ENCODE measurements at regions not wholly inside any gene's neighbourhood (a gene's known extent, or its start where the extent isn't known, plus 50 kb on each side); places are given as distances from the start of the nearest gene placed in this dataset.
"Not testable (repeated sequence)": the region's sequence is repeated elsewhere in the genome, so short reads cannot be mapped to it uniquely, and the experiment has no call there.

DNA sequence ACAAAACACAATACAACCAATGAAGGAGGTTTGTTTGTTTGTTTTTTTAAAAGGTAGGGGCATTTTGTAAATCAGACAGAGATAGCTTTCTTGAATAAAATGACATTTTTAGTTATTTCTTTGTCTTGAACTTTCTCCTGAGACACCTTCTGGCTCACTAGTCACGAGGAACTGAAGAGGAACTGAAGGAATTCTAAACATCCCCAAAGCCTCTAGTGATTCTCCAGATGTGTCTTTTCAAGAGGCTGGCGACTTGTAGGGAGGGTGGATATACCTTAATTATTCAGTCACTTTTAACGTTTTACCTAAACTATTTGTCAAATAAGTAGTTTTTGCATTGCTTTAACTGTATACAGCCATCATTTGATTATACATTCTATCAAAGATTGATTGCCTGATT, 211.2 kb upstream of the LRIG3 start:
- no peak for TF ChIP-seq Cebpa-rat (IDR thresholded peaks at IDR 0.05)
- no peaks in the 10 kb centered on the region for H3K4me1 ChIP-seq
- no peaks in the 10 kb centered on the region for H3K27me3 ChIP-seq
- no peak overlapping the region for H3K9ac ChIP-seq
- H3K4me2 ChIP-seq, result no peak overlapping the region
- H3K36me3 ChIP-seq, result no peaks in the 10 kb centered on the region
- no peaks in the 10 kb centered on the region for H4K20me1 ChIP-seq
- H3K27ac ChIP-seq, result no peak overlapping the region
- no peak overlapping the region for H3K4me3 ChIP-seq
- H3K9me3 ChIP-seq, result no peaks in the 10 kb centered on the region

GRCh38 chr12:59122784-59123183, 202.5 kb upstream of the LRIG3 start:
- no peak for TF ChIP-seq Cebpa-rat (IDR thresholded peaks at IDR 0.05)
- no peak overlapping the region for H3K9ac ChIP-seq
- H3K4me3 ChIP-seq, result no peak overlapping the region
- H3K4me1 ChIP-seq, result no peaks in the 10 kb centered on the region
- no peak overlapping the region for H3K4me2 ChIP-seq
- H3K27me3 ChIP-seq, result no peaks in the 10 kb centered on the region
- H3K9me3 ChIP-seq, result no peaks in the 10 kb centered on the region
- no peaks in the 10 kb centered on the region for H3K36me3 ChIP-seq
- H3K27ac ChIP-seq, result no peak overlapping the region
- no peaks in the 10 kb centered on the region for H4K20me1 ChIP-seq

DNA sequence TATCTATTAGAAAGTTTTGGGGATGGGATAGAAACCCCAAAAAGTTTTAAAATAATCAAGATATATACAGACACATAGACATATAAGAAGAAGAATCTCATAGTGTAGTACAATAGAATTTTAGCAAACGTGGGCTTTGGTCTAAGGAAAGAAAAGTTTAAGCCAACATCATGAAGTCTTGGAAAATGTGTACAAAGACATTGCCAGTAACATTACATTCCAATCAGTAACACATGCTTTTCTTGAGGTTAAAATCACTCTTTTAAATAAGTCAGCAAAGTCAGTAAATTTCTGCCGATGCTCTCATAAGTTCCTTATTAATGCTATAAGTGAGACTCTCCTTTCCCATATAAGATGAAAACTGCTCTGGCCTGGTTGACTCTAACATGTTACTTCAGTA, 201.1 kb upstream of the LRIG3 start:
- H4K20me1 ChIP-seq, result no peaks in the 10 kb centered on the region
- H3K4me3 ChIP-seq, result no peak overlapping the region
- no peaks in the 10 kb centered on the region for H3K9me3 ChIP-seq
- H3K4me2 ChIP-seq, result no peak overlapping the region
- H3K4me1 ChIP-seq, result no peaks in the 10 kb centered on the region
- no peaks in the 10 kb centered on the region for H3K27me3 ChIP-seq
- TF ChIP-seq Cebpa-rat (IDR thresholded peaks at IDR 0.05), result no peak
- no peak overlapping the region for H3K9ac ChIP-seq
- H3K36me3 ChIP-seq, result no peaks in the 10 kb centered on the region
- no peak overlapping the region for H3K27ac ChIP-seq

GRCh38 chr12:59119676-59120075, 199.4 kb upstream of the LRIG3 start:
- TF ChIP-seq Cebpa-rat (IDR thresholded peaks at IDR 0.05), result no peak

DNA sequence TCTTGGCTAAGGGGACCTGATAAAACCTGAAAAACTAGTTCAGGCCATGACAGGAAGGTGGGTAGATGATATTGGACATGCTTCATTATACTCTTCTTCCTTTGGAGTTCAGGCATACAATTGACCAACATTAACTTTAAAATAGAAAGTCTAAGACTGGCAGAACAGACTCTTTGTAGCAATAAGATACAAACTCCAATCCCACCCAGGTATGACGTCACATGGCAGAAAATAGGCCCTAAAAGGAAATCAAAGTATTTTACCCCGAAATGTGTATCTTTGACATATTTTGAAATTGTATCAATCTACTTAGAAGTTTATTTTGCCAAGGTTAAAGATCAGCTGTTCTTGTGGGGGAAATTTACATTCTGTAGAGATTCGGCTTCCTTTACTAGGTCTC, 198.1 kb upstream of the LRIG3 start:
- Histone ChIP-seq H3K4me3 (no peak overlapping the region), H3K27ac (no peak overlapping the region), H3K9me3 (no peaks in the 10 kb centered on the region), H3K27me3 (no peaks in the 10 kb centered on the region), H4K20me1 (no peaks in the 10 kb centered on the region), H3K4me1 (no peaks in the 10 kb centered on the region), H3K9ac (no peak overlapping the region), H3K4me2 (no peak overlapping the region), H3K36me3 (no peaks in the 10 kb centered on the region)
- TF ChIP-seq Cebpa-rat (IDR thresholded peaks at IDR 0.05), result no peak

More at GRCh38 chr12:59119676-59120075, 199.4 kb upstream of the LRIG3 start:
- no peak overlapping the region for H3K9ac ChIP-seq
- no peaks in the 10 kb centered on the region for H3K27me3 ChIP-seq
- no peak overlapping the region for H3K4me3 ChIP-seq
- H3K27ac ChIP-seq, result no peak overlapping the region
- H3K36me3 ChIP-seq, result no peaks in the 10 kb centered on the region
- no peaks in the 10 kb centered on the region for H3K4me1 ChIP-seq
- H4K20me1 ChIP-seq, result no peaks in the 10 kb centered on the region
- H3K9me3 ChIP-seq, result no peaks in the 10 kb centered on the region
- H3K4me2 ChIP-seq, result no peak overlapping the region

GRCh38 chr12:59115995-59116394, 195.7 kb upstream of the LRIG3 start:
- TF ChIP-seq Cebpa-rat (IDR thresholded peaks at IDR 0.05), result no peak
- H3K4me1 ChIP-seq, result no peaks in the 10 kb centered on the region
- no peak overlapping the region for H3K4me3 ChIP-seq
- H3K4me2 ChIP-seq, result no peak overlapping the region
- H3K36me3 ChIP-seq, result no peaks in the 10 kb centered on the region
- H3K9ac ChIP-seq, result no peak overlapping the region
- H3K9me3 ChIP-seq, result no peaks in the 10 kb centered on the region
- H4K20me1 ChIP-seq, result no peaks in the 10 kb centered on the region
- no peak overlapping the region for H3K27ac ChIP-seq
- H3K27me3 ChIP-seq, result no peaks in the 10 kb centered on the region

- Histone ChIP-seq H3K27ac (no peak overlapping the region), H4K20me1 (no peaks in the 10 kb centered on the region), H3K4me2 (no peak overlapping the region), H3K36me3 (no peaks in the 10 kb centered on the region), H3K4me1 (no peaks in the 10 kb centered on the region), H3K9ac (no peak overlapping the region), H3K9me3 (no peaks in the 10 kb centered on the region), H3K4me3 (no peak overlapping the region), H3K27me3 (no peaks in the 10 kb centered on the region)
- TF ChIP-seq Cebpa-rat (IDR thresholded peaks at IDR 0.05), result no peak
Observed at GRCh38 chr12:59115526-59115925, 195.2 kb upstream of the LRIG3 start.

DNA sequence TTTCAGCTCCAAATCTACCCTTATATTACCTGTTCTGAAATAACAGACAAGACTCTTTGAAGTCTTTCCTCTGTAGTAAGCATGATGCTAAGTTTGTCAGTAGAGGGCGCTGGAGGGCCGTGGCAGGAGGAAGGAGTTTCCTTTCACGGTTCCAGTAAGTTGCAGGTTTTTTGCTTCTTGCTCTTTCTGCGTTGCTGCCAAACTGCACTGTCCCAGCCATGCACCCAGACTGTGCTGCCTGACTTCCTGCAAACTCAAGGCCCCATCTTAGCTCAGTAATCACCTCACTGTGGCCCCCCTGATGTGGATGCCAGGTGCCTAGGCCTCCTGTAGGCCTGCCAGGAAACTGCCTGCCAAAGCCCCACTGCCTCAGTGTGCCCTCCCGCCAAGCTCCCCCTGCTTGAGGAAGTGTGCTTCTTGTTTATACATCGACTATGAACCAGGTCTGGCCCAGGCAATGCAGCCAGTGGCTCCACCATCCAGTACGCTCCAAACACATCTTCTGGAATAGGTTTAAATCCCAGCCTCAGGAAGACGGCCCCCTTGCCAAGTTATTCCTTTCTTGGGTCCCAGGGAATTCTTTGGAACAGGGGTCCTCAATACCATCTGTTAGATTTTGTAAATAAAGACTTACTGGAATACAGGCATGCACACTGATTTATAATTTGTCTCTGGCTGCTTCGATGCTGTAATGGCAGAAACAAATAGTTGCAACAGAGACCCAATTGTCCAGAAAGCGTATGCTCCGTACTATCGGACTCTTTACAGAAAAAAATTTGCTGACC, 193.7 kb upstream of the LRIG3 start:
- no peaks in the 10 kb centered on the region for H3K27me3 ChIP-seq
- H3K4me2 ChIP-seq, result no peak overlapping the region
- no peak for TF ChIP-seq Cebpa-rat (IDR thresholded peaks at IDR 0.05)
- no peaks in the 10 kb centered on the region for H3K36me3 ChIP-seq
- no peaks in the 10 kb centered on the region for H4K20me1 ChIP-seq
- H3K4me1 ChIP-seq, result no peaks in the 10 kb centered on the region
- H3K9me3 ChIP-seq, result no peaks in the 10 kb centered on the region
- no peak overlapping the region for H3K4me3 ChIP-seq
- H3K9ac ChIP-seq, result no peak overlapping the region
- H3K27ac ChIP-seq, result no peak overlapping the region

DNA sequence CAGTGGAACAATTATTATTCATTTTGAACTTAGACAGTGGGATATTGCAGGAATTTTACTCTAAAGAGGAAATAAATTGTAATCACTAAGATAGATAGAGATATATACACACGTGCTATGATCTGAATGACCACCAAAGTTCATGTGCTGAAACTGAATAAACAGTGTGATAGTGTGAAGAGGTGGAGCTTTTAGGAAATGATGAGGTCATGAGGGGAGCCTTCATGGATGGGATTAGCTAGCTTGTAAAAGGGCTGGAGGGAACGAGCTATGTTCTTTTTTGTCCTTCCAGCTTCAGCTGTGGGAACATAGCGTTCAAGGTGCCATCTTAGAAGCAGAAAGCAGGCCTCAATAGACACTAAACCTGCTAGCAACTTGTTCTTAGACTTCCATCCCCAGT, 191.5 kb upstream of the LRIG3 start:
- Histone ChIP-seq H4K20me1 (no peaks in the 10 kb centered on the region), H3K9me3 (no peaks in the 10 kb centered on the region), H3K27ac (no peak overlapping the region), H3K4me3 (no peak overlapping the region), H3K27me3 (no peaks in the 10 kb centered on the region), H3K4me1 (no peaks in the 10 kb centered on the region), H3K4me2 (no peak overlapping the region), H3K36me3 (no peaks in the 10 kb centered on the region), H3K9ac (no peak overlapping the region)
- no peak for TF ChIP-seq Cebpa-rat (IDR thresholded peaks at IDR 0.05)

- H3K4me2 ChIP-seq, H3K4me1 ChIP-seq, H4K20me1 ChIP-seq, H3K27me3 ChIP-seq, H3K9me3 ChIP-seq, H3K36me3 ChIP-seq, H3K4me3 ChIP-seq, H3K9ac ChIP-seq, H3K27ac ChIP-seq: not testable (repeated sequence)
Observed at GRCh38 chr12:59108516-59108915, 188.2 kb upstream of the LRIG3 start.

GRCh38 chr12:59100585-59100984, 180.3 kb upstream of the LRIG3 start:
- Histone ChIP-seq H3K4me3 (no peak overlapping the region), H3K9me3 (no peaks in the 10 kb centered on the region), H3K4me2 (no peak overlapping the region), H3K27me3 (no peaks in the 10 kb centered on the region), H4K20me1 (no peaks in the 10 kb centered on the region), H3K9ac (no peak overlapping the region), H3K27ac (no peak overlapping the region), H3K4me1 (no peaks in the 10 kb centered on the region), H3K36me3 (no peaks in the 10 kb centered on the region)
- no peak for TF ChIP-seq Cebpa-rat (IDR thresholded peaks at IDR 0.05)
